ENCODE measurements at regions not wholly inside any gene's neighbourhood (a gene's known extent, or its start where the extent isn't known, plus 50 kb on each side); places are given as distances from the start of the nearest gene placed in this dataset.

- no peak for DNase-seq (ENCODE audit: low spot score)
These were observed 92.6 kb upstream of the IL12B start for GRCh38 chr5:159422910-159423309.

DNA sequence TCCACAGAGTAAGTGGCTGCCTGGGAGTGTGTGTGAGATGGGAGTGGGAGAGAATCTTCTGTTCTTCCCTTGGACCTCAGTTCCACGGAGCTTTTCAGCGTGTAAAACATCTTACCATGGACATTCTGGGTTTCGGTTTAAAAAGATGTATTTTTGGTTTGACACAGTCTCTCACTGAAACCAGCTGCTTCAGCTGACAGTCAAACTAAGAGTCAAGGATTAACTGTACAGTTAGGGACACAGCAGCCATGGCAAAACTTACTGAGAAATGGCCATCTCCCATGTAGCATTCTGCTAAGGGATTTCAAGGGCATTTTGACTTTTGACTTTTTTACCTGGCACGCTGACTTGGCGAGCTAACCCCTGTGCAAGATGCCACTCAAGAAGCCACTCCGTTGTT is 93.8 kb upstream of the IL12B start:
- no peak for DNase-seq (ENCODE audit: low spot score)

DNA sequence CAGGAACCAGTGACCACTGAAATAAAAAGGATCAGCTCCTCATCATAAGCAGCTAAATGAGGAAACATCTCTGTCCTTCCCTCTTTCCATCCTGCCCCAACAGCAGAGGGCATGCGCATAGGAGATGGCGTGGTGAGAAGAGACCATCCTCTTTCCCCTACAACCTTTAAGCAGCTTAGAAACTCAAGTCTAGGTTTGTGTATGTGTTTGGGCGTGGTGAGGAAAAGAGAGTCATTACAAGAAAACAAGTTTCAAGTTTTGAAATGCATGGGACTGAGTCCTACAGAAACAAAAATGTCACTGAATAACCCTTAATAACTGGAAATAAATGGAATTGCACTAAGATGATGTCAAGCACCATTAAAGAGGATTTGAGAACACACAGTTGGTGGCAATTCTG is 96.4 kb upstream of the IL12B start:
- no peak for DNase-seq (ENCODE audit: low spot score)

DNA sequence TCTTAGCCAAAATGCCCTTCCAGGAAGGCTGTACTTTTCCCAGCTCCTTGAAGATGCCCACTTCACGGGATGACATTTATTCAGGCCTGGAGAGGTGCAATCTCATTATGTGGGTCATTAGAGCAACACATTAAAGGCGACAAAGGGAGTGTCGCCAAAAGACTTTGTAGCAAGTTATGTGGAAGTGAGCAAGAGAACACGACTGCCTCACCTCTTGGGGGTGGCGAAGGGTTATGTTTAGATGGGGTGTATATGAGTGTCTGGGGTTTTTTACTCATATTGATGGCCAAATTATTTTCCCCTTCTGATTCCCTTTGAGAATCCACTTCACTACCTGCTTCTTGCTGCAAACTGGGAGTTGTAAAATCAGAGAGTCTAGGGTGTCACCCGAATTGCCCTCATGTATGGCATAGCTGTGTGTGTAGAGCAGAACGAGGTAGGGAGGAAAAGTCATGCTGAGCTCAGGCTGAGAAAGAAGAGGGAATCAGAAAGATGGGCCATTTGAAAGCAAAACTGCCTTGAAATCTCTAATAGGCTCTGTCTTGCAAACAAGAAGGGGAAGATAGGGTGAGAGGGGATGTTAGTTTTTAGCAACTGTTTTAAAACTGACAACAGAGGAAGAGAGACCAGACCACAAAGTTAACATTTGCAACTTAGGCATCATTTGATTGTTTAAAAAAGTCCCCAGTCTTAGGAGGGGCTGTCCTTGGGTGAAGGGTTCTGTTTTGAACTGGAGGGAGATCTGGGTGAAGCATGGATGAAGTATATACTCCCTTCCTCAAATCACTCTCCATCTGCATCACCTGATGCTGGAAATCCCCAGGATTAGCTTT is 97.1 kb upstream of the IL12B start:
- DNase-seq (ENCODE audit: low spot score), result no peak

DNA sequence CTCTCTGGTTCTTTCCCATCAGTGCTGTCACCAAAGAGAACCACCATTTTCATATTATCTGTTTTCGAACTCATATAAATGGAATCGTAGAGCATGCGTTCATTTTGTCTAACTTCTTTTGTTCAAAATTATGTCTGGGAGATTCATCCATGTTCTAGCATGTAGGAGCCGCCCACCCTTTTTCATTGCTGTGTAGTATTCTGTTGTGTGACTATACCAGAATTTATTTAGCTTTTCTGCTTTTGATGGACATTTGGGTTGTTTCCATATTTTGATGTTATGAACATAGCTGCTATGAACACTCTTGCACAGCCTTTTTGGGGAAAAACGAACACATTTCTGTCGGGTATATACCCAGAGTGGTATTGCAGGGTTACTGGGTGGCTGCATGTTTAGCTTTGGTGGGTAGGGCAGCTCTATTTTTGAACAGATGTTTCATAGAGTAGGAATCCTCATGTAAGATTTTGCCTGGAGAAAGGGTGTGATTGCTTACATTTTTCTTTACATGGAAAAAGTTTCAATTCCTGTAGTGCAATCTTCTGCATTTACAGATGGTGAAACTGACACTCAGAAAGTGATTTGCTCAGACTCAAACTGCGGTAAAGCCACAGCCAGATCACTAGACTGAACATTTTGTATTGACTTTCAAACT is 100.2 kb upstream of the IL12B start:
- DNase-seq (ENCODE audit: low spot score), result no peak

- DNase-seq (ENCODE audit: low spot score), result no peak
These were observed 105.6 kb upstream of the IL12B start for GRCh38 chr5:159435855-159436254.

- no peak for DNase-seq (ENCODE audit: low spot score)
These were observed 107.8 kb upstream of the IL12B start for GRCh38 chr5:159438092-159438491.

GRCh38 chr5:159439002-159439401 is 108.7 kb upstream of the IL12B start:
- no peak for DNase-seq (ENCODE audit: low spot score)

- no peak for DNase-seq (ENCODE audit: low spot score)
These were observed 109.9 kb upstream of the IL12B start for GRCh38 chr5:159440235-159440634.

GRCh38 chr5:159440968-159441367 is 110.7 kb upstream of the IL12B start:
- no peak for DNase-seq (ENCODE audit: low spot score)

GRCh38 chr5:159441441-159441840 is 111.2 kb upstream of the IL12B start:
- DNase-seq (ENCODE audit: low spot score), result no peak

- DNase-seq (ENCODE audit: low spot score), result no peak
These were observed 112.0 kb upstream of the IL12B start for GRCh38 chr5:159442206-159442850.

DNA sequence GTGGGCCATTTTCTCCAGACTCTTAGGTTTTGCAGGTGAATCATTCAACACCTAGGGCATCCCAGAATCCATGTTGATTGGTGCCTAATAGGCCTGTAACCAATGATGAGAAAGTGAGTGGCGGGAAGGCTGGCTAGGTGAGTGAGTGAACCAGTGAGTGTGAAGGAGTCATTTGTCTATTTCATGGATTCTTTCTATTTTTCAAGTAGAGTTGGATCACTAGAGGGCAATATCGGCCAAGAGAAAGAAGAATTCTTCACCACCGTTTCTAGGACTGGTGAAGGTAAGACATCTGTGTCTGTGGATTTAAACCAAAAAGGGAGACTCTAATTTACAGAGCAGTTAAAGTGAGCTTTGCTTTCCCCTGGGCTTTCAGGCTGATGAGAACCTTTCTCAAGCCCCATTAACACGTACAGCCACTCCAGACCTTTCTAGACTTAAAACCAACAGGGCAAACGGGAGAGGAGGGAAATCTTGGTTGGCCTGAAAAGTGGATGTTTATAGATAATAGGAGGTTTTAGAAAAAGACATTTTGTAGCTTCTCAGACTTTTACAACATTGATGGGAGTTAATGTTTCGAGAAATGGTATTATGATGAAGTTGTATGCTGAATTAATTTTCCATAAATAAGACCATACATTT is 114.3 kb upstream of the IL12B start:
- peak; percentile 11 for DNase-seq (ENCODE audit: low spot score)

DNA sequence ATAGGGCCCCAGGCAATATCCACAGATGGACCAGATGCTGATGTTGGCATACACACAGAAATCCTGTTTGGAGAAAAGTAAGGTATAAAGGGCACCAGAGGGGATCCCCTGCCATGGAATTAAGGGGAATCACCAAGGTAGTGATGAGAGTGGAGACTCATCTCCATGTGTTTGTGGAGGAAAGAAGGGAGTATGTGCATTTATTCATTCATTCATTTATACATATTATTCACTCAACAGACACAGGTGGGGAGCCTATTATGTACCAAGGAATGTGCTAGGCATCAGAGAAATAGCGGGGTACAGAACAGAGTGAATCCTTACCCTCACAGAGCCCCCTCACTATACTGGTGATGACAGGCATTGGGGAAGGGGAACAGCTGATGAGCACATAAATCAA is 116.8 kb upstream of the IL12B start:
- DNase-seq (ENCODE audit: low spot score), result no peak

DNA sequence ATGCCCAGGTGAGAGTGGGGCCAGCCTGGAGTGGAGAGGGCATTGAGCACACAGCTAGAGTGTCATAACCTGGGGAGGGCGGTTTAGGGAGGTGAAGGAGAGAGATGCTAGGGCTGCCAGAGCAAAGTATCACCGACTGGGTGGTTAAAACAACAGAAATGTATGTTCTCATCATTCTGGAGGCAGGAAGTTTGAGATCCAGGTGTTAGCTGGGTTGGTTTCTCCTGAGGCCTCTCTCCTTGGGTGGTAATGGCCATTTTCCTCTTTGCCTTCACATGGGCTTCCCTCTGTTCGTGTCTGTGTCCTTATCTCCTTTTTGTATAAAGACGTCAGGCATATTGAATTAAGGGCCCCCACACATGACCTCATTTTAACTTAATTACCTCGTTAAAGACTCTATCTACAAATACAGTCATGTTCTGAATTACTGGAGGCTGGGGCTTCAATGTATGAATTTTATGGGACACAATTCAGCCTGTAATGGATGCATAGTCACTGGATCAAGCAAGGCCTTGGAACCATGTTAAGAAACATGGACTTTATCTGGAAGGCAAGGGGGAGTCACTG is 118.6 kb upstream of the IL12B start:
- DNase-seq (ENCODE audit: low spot score), result no peak

GRCh38 chr5:159449925-159450324 is 119.6 kb upstream of the IL12B start:
- DNase-seq (ENCODE audit: low spot score), result no peak

- DNase-seq (ENCODE audit: low spot score), result no peak
These were observed 120.1 kb upstream of the IL12B start for GRCh38 chr5:159450417-159450816.

DNA sequence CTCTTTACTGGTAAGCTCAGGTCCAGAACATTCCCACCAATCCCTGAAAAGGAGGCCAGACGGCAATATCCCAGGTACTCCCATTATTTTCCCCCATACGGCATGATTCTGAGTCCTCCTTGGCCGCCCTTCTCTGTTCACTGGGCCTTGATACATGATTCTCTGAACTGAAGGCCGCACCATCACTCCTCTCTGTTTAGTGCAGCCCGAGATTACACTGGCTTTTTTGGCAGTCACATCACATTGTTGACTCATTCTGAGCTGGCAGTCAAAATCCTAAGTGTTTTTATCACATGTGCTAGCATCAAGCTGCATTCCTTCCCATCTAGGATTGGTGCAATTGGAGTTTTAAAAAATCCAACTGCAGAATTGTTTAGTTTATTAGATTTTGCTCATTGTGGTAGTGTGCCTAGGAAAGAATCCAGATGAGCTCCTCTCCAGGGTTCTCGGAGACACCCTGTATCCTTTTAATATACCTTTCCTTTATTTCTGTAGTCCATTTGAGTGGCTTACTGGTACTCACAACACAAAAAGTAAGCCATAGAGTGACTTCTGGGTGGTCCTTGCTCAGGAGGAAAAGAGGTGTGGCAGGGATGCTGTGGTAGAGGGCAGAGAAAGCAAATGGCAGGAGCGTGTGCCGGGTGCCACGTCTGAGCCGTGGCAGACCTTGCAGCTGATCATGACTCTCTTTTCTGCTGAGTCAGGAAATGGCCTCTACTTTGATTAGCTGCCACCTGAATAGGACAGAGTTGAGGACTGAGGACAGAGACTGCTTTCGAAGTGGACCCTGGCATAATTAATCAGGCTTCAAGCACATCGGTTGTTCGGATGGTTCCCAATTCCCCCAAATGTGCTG is 121.1 kb upstream of the IL12B start:
- no peak for DNase-seq (ENCODE audit: low spot score)

DNA sequence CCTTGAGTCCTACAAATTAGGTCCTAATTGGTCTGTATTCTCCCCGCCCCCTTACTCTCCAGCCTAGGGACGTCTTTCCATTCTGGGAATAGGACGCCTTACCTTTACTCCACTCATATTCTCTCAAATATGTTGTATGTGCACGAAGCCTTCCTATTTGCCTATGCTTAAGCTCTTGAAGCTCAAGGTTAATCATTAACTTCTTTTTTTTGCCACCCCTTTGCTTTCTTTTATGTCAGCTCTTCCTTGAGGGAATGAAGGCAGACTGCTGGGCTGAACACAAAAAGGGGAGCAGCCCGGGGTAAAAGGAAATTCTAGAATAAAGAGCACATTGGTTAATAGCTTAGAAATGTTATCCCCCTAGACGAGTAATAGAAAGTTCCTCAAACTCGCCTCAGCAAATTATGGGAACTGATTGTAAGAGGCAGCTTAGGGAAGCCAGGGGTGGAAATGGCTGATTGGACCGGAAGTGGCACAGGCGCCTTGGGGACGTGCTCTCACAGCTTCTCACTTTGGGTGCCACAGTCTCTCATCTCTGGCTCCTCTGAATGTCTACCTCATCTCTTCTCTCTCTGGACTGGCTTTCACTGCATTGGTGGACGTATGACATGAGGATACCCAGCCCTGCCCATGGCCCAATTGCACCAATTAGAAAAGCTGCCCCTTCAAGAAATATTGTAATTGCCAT is 122.3 kb upstream of the IL12B start:
- no peak for DNase-seq (ENCODE audit: low spot score)

DNA sequence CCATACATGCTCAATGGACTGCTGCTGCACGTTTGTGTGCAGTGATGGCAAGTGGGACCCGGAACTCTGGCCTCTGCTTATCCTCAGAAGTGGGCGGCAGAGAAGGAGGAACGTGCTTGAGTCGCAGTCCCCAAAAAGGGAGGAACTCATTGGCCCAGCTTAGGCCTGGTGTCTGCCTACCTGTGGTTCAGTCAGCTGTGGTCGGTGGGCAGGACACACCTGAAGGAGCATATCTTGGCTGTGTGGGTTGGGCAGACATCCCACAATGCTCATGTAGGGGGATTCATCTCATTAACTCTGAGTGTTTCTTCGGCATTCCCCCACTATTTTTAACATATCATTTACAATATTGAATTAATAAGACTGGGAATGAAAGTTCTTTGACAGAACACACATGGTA is 122.9 kb upstream of the IL12B start:
- DNase-seq (ENCODE audit: low spot score), result no peak

DNA sequence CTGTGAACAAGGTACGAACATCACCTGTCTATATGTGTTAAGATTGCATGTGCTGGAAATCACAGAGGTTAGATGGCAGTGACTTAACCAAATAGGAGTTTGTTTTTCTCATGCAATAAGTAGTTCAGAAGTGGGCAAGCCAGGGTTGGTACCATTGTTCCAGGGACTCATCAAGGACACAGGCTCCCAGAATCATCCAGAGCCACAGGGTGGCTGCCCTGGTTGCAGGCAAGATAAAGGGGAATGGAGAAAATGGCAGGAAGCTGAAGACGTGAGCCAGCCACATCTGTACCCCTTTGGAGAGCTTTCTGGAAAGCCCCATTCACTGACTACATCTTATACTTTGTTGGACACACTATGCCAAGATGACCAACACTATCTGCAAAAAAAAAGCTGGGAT is 126.0 kb upstream of the IL12B start:
- DNase-seq (ENCODE audit: low spot score), result no peak
